GM12891 (cell line): ENCODE measurements at regions not wholly inside any gene's neighbourhood (a gene's known extent, or its start where the extent isn't known, plus 50 kb on each side); places are given as distances from the start of the nearest gene placed in this dataset.

Source experiments
- PAX5 ChIP-seq: IDR thresholded peaks from 2 replicates; pipeline ENCODE4 v1.6.1; 2011; ENCODE audit warnings: low read length, moderate library complexity, mild to moderate bottlenecking; ENCODE audit not compliant: insufficient read depth, severe bottlenecking
- POLR2A ChIP-seq: IDR thresholded peaks from 2 replicates; pipeline ENCODE4 v1.6.1; 2011; ENCODE audit warnings: low read depth, low read length, control low read depth
- POLR2AphosphoS5 ChIP-seq: IDR thresholded peaks from 2 replicates; pipeline ENCODE4 v1.6.1; 2011; ENCODE audit warnings: low read depth, low read length, control low read depth
- POU2F2 ChIP-seq: IDR thresholded peaks from 2 replicates; pipeline ENCODE4 v1.6.1; 2011; ENCODE audit warnings: low read depth, mild to moderate bottlenecking, control low read depth, low read length, moderate library complexity
- SPI1 ChIP-seq: IDR thresholded peaks from 2 replicates; pipeline ENCODE4 v1.6.1; 2011; ENCODE audit warnings: low read depth, low read length, control low read depth
- TAF1 ChIP-seq: IDR thresholded peaks from 2 replicates; pipeline ENCODE4 v1.6.1; 2011; ENCODE audit warnings: low read depth, low read length, control low read depth

GRCh38 chr5:52328220-52328806, 459.4 kb upstream of the ITGA1 start:
- no peak for TF ChIP-seq TAF1
- TF ChIP-seq POLR2A: no peak
- no peak for TF ChIP-seq POLR2AphosphoS5
- TF ChIP-seq POU2F2: no peak
- TF ChIP-seq SPI1: no peak
- no peak for TF ChIP-seq PAX5
